Mesodermal cell (in vitro differentiated cells): ENCODE measurements at regions not wholly inside any gene's neighbourhood (a gene's known extent, or its start where the extent isn't known, plus 50 kb on each side); places are given as distances from the start of the nearest gene placed in this dataset.
"Not testable (repeated sequence)": the region's sequence is repeated elsewhere in the genome, so short reads cannot be mapped to it uniquely, and the experiment has no call there.

Experiments
- H3K27ac ChIP-seq: 2 replicates; pipeline ENCODE4 v1.7.0; 2013; ENCODE audit warnings: mild to moderate bottlenecking, low read depth, low read length, moderate library complexity; ENCODE audit not compliant: severe bottlenecking
- H3K36me3 ChIP-seq: 2 replicates; pipeline ENCODE4 v1.7.1; 2013; ENCODE audit warnings: mild to moderate bottlenecking, low read length, moderate library complexity; ENCODE audit not compliant: control insufficient read depth, insufficient read depth
- H3K4me1 ChIP-seq: one replicate; pipeline ENCODE4 v1.7.1; 2013; ENCODE audit warnings: mild to moderate bottlenecking, low read length; ENCODE audit not compliant: insufficient read depth, control insufficient read depth, poor library complexity, severe bottlenecking
- H3K4me3 ChIP-seq: 2 replicates; pipeline ENCODE4 v1.7.0; 2013; ENCODE audit warnings: low read length, control low read depth, mild to moderate bottlenecking; ENCODE audit not compliant: insufficient read depth, poor library complexity, severe bottlenecking; ENCODE audit errors: extremely low read depth
- H3K9me3 ChIP-seq: 2 replicates; pipeline ENCODE4 v1.7.1; 2013; ENCODE audit warnings: mild to moderate bottlenecking, low read length, moderate library complexity; ENCODE audit not compliant: control insufficient read depth
- WGBS, 2 experiments: methylation state at CpG; one replicate each; pipeline ENCODE4 v1.1.5; 2013; ENCODE audit warnings: missing lambda C conversion rate in 2 of 2; ENCODE audit not compliant: insufficient coverage in 2 of 2; 5-methylcytosine and 5-hydroxymethylcytosine counted together

GRCh38 chr16:25606069-25606468 lies 85.7 kb upstream of the HS3ST4 start:
- Histone ChIP-seq H3K27ac (no peak overlapping the region), H3K9me3 (peaks cover 3% of the 10 kb centered on the region), H3K4me3 (no peak overlapping the region), H3K4me1 (peaks cover 3% of the 10 kb centered on the region), H3K36me3 (no peaks in the 10 kb centered on the region)
- WGBS, 2 experiments = 91% methylated on average over 5 of the region's 6 CpGs

- H3K4me3 ChIP-seq = no peak overlapping the region
- H3K27ac ChIP-seq = no peak overlapping the region
- no CpG with 5 or more reads among the region's 2 CpGs for WGBS, 2 experiments
- H3K9me3 ChIP-seq = peaks cover 3% of the 10 kb centered on the region
- no peaks in the 10 kb centered on the region for H3K36me3 ChIP-seq
- H3K4me1 ChIP-seq = peaks cover 3% of the 10 kb centered on the region
These were observed 86.4 kb upstream of the HS3ST4 start for GRCh38 chr16:25605381-25605780.

DNA sequence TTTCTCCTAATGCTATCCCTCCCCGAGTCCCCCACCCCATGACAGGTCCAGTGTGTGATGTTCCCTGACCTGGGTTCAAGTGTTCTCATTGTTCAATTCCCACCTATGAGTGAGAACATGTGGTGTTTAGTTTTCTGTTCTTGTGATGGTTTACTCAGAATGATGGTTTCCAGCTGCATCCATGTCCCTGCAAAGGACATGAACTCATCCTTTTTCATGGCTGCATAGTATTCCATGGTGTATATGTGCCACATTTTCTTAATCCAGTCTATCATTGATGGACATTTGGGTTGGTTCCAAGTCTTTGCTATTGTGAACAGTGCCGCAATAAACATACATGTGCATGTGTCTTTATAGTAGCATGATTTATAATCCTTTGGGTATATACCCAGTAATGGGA lies 90.5 kb upstream of the HS3ST4 start:
- H3K4me1 ChIP-seq, H3K27ac ChIP-seq, H3K4me3 ChIP-seq, H3K36me3 ChIP-seq, H3K9me3 ChIP-seq: not testable (repeated sequence)
- 50% methylated on average over 1 of the region's 2 CpGs; no CpG with 5 or more reads in 1 of the 2 experiments for WGBS, 2 experiments

- Histone ChIP-seq H3K4me3 (no peak overlapping the region), H3K9me3 (no peaks in the 10 kb centered on the region), H3K36me3 (no peaks in the 10 kb centered on the region), H3K4me1 (no peaks in the 10 kb centered on the region), H3K27ac (no peak overlapping the region)
- WGBS, 2 experiments = 100% methylated on average over 1 of the region's 2 CpGs
These were observed 95.6 kb upstream of the HS3ST4 start for GRCh38 chr16:25596194-25596593.

DNA sequence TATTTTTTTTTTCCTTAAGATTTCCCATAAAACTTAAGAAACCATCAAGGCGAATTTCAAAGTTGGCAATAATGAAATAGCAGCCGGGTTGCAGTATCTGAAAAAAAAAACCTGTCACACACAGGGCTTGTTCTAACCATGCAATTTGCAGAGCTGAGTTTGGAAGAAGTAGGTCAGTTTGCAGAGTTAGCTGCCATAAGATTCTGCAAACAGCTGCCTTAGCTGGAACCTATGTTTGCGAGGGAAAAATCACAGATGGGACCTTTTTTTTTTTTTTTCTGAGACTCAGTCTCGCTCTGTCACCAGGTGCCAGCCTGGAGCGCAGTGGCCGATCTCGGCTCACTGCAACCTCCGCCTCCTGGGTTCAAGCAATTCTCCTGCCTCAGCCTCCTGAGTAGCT lies 98.5 kb upstream of the HS3ST4 start:
- H3K9me3 ChIP-seq = no peaks in the 10 kb centered on the region
- no peak overlapping the region for H3K27ac ChIP-seq
- no peaks in the 10 kb centered on the region for H3K36me3 ChIP-seq
- H3K4me1 ChIP-seq = no peaks in the 10 kb centered on the region
- 91 to 100% methylated on average over 1 to 2 of the region's 8 CpGs for WGBS, 2 experiments
- no peak overlapping the region for H3K4me3 ChIP-seq

GRCh38 chr16:25587783-25588182 lies 104.0 kb upstream of the HS3ST4 start:
- no CpG with 5 or more reads among the region's 1 CpG for WGBS, 2 experiments

GRCh38 chr16:25586826-25587225 lies 104.9 kb upstream of the HS3ST4 start:
- no peak overlapping the region for H3K27ac ChIP-seq
- H3K9me3 ChIP-seq = no peaks in the 10 kb centered on the region
- H3K36me3 ChIP-seq = no peaks in the 10 kb centered on the region
- no peak overlapping the region for H3K4me3 ChIP-seq
- H3K4me1 ChIP-seq = no peaks in the 10 kb centered on the region
- 79 to 90% methylated on average over 2 to 3 of the region's 4 CpGs for WGBS, 2 experiments

More at GRCh38 chr16:25587783-25588182, 104.0 kb upstream of the HS3ST4 start:
- no peaks in the 10 kb centered on the region for H3K36me3 ChIP-seq
- no peak overlapping the region for H3K27ac ChIP-seq
- no peaks in the 10 kb centered on the region for H3K9me3 ChIP-seq
- H3K4me3 ChIP-seq = no peak overlapping the region
- no peaks in the 10 kb centered on the region for H3K4me1 ChIP-seq

DNA sequence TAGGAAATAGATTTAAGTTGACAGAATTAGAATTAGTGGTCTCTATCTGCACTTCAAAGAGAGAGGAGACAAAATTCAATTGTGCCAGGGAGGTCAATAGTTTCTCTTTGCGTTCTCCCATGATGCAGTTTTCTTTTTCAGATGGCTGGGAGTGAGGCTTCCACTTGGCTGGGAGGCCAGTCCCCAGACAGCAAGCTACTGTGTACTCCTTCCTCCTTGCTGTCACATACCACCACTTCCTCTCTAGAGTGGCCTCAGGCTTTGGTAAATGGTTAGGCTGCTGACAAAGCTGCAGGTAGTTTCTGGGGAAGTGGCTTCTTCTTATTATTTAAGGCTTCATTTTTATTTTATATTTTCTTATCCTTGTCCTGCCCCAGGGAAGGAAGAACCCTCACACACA lies 106.2 kb upstream of the HS3ST4 start:
- no peaks in the 10 kb centered on the region for H3K4me1 ChIP-seq
- WGBS, 2 experiments = 86 to 100% methylated on average over 1 of the region's 1 CpG
- no peaks in the 10 kb centered on the region for H3K9me3 ChIP-seq
- H3K4me3 ChIP-seq = no peak overlapping the region
- H3K36me3 ChIP-seq = no peaks in the 10 kb centered on the region
- H3K27ac ChIP-seq = no peak overlapping the region

- no peak overlapping the region for H3K4me3 ChIP-seq
- no peaks in the 10 kb centered on the region for H3K36me3 ChIP-seq
- no peaks in the 10 kb centered on the region for H3K9me3 ChIP-seq
- no peaks in the 10 kb centered on the region for H3K4me1 ChIP-seq
- H3K27ac ChIP-seq = no peak overlapping the region
- WGBS, 2 experiments = 72 to 79% methylated on average over 10 to 12 of the region's 14 CpGs
These were observed 111.7 kb upstream of the HS3ST4 start for GRCh38 chr16:25580041-25580440.

- H3K36me3 ChIP-seq = no peaks in the 10 kb centered on the region
- H3K27ac ChIP-seq = no peak overlapping the region
- 48% methylated on average over 2 of the region's 5 CpGs; no CpG with 5 or more reads in 1 of the 2 experiments for WGBS, 2 experiments
These were observed 116.4 kb upstream of the HS3ST4 start for GRCh38 chr16:25575363-25575762.

DNA sequence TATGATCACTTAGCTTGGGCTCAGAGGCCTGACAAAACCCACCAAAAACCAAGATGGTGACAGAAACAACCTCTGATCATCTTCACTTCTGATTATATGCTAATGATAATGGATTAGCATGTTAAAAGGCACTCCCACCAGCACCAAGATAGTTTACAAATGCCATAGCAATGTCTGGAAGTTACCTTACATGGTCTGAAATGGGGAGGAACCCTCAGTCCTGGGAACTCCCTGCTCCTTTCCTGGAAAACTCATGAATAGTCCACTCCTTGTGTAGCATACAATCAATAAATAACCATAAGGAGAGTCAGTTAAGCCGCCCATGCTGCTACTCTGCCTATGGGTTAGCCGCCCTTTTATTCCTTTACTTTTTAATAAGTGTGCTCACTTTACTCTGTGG lies 120.0 kb upstream of the HS3ST4 start:
- WGBS, 2 experiments = 65 to 79% methylated on average over 2 of the region's 2 CpGs

More at GRCh38 chr16:25575363-25575762, 116.4 kb upstream of the HS3ST4 start:
- Histone ChIP-seq H3K9me3 (no peaks in the 10 kb centered on the region), H3K4me1 (no peaks in the 10 kb centered on the region), H3K4me3 (no peak overlapping the region)

More for the DNA sequence above, 120.0 kb upstream of the HS3ST4 start:
- H3K9me3 ChIP-seq = no peaks in the 10 kb centered on the region
- H3K4me1 ChIP-seq = no peaks in the 10 kb centered on the region
- H3K36me3 ChIP-seq = no peaks in the 10 kb centered on the region
- H3K27ac ChIP-seq = no peak overlapping the region
- no peak overlapping the region for H3K4me3 ChIP-seq
